ENCODE measurements at regions not wholly inside any gene's neighbourhood (a gene's known extent, or its start where the extent isn't known, plus 50 kb on each side); places are given as distances from the start of the nearest gene placed in this dataset.
A peak's percentile ranks its signal among the peaks of the same experiment; 100 is the strongest.

DNA sequence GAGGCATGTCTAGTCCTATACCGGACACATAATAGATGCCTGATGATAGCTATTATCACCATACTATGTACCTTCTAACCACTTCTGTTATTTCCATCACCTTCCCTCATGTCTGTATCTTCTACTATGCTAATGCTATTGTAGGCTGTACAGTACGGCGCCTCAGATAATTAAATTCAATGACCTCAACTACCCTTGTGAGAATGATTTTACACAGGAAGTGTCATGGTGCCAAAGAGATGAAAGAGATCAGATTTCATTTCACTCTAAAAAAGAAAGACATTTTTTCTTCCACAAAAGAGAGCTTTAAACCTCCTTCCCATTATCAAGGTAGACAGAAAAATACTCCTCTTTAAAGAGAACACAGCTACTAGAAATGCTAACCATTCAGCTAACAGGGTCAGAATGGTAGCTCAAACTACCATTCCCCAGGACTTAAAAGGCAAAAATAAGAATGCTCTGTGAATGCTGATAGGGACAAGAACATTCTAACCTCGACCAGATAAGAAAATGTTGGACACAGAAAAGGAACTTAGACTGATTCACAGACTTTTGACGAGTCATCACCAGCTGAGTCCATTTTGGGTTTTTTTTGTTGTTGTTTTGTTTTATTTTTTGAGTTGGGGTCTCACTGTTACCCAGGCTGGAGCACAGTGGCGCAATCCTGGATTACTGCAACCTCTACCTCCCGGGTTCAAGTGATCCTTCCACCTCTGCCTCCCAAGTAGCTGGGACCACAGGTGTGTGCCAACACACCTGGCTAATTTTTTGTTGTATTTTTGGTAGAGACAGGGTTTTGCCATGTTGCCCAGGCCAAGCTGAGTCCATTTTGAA lies 99.2 kb upstream of the RAPGEF2 start:
- Histone ChIP-seq H3K27me3 (no peaks in the 10 kb centered on the region), H3K9me2 (replicated peaks; ENCODE audit: insufficient read depth) (no peaks in the 10 kb centered on the region), H2AFZ (no peak overlapping the region), H3K27ac (no peak overlapping the region), H4K20me1 (ENCODE audit: insufficient read depth, poor library complexity, severe bottlenecking) (no peaks in the 10 kb centered on the region), H3K4me1 (ENCODE audit: insufficient read depth) (no peaks in the 10 kb centered on the region), H3K4me3 (no peak overlapping the region), H3K4me2 (peak overlapping the region; percentile 9), H3K36me3 (replicated peaks; ENCODE audit: insufficient read depth, low read depth) (no peaks in the 10 kb centered on the region), H3K79me2 (no peaks in the 10 kb centered on the region), H3K9me3 (ENCODE audit: low read depth) (no peaks in the 10 kb centered on the region)
- DNase-seq (ENCODE audit: low spot score): no peak
- WGBS (ENCODE audit: low lambda C conversion rate, missing lambda C conversion rate): 73% methylated on average over 7 of the region's 7 CpGs
- no peak for TF ChIP-seq EZH2phosphoT487 (IDR thresholded peaks at IDR 0.05; ENCODE audit: low read depth, severe bottlenecking, unreplicated experiment)
- TF ChIP-seq, protein P1, sequence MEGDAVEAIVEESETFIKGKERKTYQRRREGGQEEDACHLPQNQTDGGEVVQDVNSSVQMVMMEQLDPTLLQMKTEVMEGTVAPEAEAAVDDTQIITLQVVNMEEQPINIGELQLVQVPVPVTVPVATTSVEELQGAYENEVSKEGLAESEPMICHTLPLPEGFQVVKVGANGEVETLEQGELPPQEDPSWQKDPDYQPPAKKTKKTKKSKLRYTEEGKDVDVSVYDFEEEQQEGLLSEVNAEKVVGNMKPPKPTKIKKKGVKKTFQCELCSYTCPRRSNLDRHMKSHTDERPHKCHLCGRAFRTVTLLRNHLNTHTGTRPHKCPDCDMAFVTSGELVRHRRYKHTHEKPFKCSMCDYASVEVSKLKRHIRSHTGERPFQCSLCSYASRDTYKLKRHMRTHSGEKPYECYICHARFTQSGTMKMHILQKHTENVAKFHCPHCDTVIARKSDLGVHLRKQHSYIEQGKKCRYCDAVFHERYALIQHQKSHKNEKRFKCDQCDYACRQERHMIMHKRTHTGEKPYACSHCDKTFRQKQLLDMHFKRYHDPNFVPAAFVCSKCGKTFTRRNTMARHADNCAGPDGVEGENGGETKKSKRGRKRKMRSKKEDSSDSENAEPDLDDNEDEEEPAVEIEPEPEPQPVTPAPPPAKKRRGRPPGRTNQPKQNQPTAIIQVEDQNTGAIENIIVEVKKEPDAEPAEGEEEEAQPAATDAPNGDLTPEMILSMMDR (IDR thresholded peaks at IDR 0.05; ENCODE audit: poor library complexity): no peak

DNA sequence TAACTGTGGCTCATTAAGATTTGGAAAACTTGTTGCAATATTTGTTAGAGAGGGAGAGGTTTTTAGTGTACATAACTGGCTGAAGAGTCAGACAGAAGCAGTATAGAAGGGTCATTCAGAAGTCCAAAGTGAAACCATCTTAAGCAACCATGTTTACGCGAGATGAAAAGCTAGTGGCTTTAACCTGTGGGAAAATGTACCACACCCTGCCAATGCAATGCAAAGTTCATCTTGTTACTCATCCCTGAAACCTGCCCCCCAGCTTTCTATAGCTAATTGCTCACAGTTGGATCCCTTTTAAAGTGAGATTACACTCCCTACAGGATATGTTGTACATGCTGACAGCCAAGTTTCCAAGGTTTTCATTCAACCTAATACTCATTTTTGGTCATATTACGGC lies 96.7 kb upstream of the RAPGEF2 start:
- Histone ChIP-seq H3K27ac (peak overlapping the region; percentile 75), H3K79me2 (no peaks in the 10 kb centered on the region), H3K9me2 (replicated peaks; ENCODE audit: insufficient read depth) (no peaks in the 10 kb centered on the region), H3K4me2 (no peak overlapping the region), H3K4me3 (no peak overlapping the region), H4K20me1 (ENCODE audit: insufficient read depth, poor library complexity, severe bottlenecking) (no peaks in the 10 kb centered on the region), H3K27me3 (no peaks in the 10 kb centered on the region), H3K9me3 (ENCODE audit: low read depth) (no peaks in the 10 kb centered on the region), H3K36me3 (replicated peaks; ENCODE audit: insufficient read depth, low read depth) (no peaks in the 10 kb centered on the region), H2AFZ (no peak overlapping the region), H3K4me1 (ENCODE audit: insufficient read depth) (no peaks in the 10 kb centered on the region)
- peak; percentile 74 for DNase-seq (ENCODE audit: low spot score)
- TF ChIP-seq EZH2phosphoT487 (IDR thresholded peaks at IDR 0.05; ENCODE audit: low read depth, severe bottlenecking, unreplicated experiment) (no peak), EZH2 (IDR thresholded peaks at IDR 0.05; ENCODE audit: borderline replicate concordance) (no peak)
- TF ChIP-seq, protein P1 (IDR thresholded peaks at IDR 0.05; ENCODE audit: poor library complexity): no peak
- 68% methylated on average over 3 of the region's 3 CpGs for whole genome bisulfite sequencing (ENCODE audit: low lambda C conversion rate, missing lambda C conversion rate)

DNA sequence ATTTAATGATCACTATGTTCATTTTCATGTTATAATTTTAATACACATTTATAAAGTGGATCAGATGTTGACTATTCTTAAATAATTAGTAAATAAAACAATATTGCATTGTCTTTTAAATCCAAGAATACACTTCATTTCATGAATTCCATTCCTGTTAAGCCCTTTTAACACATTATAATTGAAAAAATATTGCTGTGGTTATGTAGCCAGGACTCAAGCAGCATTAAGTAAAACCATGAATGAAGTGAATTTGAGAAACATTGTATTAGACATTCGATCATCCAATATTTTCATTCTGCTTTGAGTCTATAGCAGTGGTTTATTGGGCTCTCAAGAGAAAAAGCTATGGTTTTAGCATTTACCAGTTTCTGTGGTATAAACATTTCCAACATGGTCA lies 94.2 kb upstream of the RAPGEF2 start:
- Histone ChIP-seq H3K4me3 (no peak overlapping the region), H3K36me3 (replicated peaks; ENCODE audit: insufficient read depth, low read depth) (no peaks in the 10 kb centered on the region), H3K9me3 (ENCODE audit: low read depth) (no peaks in the 10 kb centered on the region), H3K27ac (no peak overlapping the region), H3K79me2 (no peaks in the 10 kb centered on the region), H3K4me1 (ENCODE audit: insufficient read depth) (no peaks in the 10 kb centered on the region), H3K4me2 (no peak overlapping the region), H3K27me3 (no peaks in the 10 kb centered on the region), H3K9me2 (replicated peaks; ENCODE audit: insufficient read depth) (no peaks in the 10 kb centered on the region), H2AFZ (no peak overlapping the region), H4K20me1 (ENCODE audit: insufficient read depth, poor library complexity, severe bottlenecking) (no peaks in the 10 kb centered on the region)
- no peak for DNase-seq (ENCODE audit: low spot score)
- TF ChIP-seq EZH2phosphoT487 (IDR thresholded peaks at IDR 0.05; ENCODE audit: low read depth, severe bottlenecking, unreplicated experiment): no peak
- TF ChIP-seq, protein P1 (IDR thresholded peaks at IDR 0.05; ENCODE audit: poor library complexity): no peak
- no peak for TF ChIP-seq EZH2 (IDR thresholded peaks at IDR 0.05; ENCODE audit: borderline replicate concordance)
- 89% methylated on average over 1 of the region's 1 CpG for WGBS (ENCODE audit: low lambda C conversion rate, missing lambda C conversion rate)
